Stomach (tissue), 8 donors: ENCODE measurements at regions not wholly inside any gene's neighbourhood (a gene's known extent, or its start where the extent isn't known, plus 50 kb on each side); places are given as distances from the start of the nearest gene placed in this dataset.
"Not testable (repeated sequence)": the region's sequence is repeated elsewhere in the genome, so short reads cannot be mapped to it uniquely, and the experiment has no call there.

ENCODE experiments used
- DNase-seq, 2 donors: peaks; one replicate each; pipeline versions ENCODE4 v3.0.0 to v3.0.0-alpha.2; 2013 to 2019
- H3K27ac ChIP-seq, 5 donors: fragments of 200-600 bp in 4 of 5; sonication (generic) in 4 of 5; one replicate each; pipeline ENCODE4 v1.5.1; 2013 to 2019; ENCODE audit warnings: mild to moderate bottlenecking in 1 of 5, moderate library complexity in 1 of 5
- H3K27me3 ChIP-seq, 3 donors: fragments of 200-600 bp; sonication (generic); one replicate each; pipeline ENCODE4 v1.5.1; 2017 to 2019; ENCODE audit warnings: mixed run types in 1 of 3
- H3K36me3 ChIP-seq, 4 donors: fragments of 200-600 bp; sonication (generic); 1 replicate in 3 of 4; 2 replicates in 1 of 4; pipeline ENCODE4 v1.5.1; 2016 to 2019
- H3K4me1 ChIP-seq, 4 donors: fragments of 200-600 bp; sonication (generic); one replicate each; pipeline ENCODE4 v1.5.1; 2016 to 2019
- H3K4me3 ChIP-seq, 4 donors: fragments of 200-600 bp; sonication (generic) in 3 of 4; one replicate each; pipeline ENCODE4 v1.5.1; 2016 to 2019; ENCODE audit warnings: mild to moderate bottlenecking in 1 of 4
- H3K9me3 ChIP-seq, 4 donors: fragments of 200-600 bp; sonication (generic); one replicate each; pipeline ENCODE4 v1.5.1; 2016 to 2019
- EP300 ChIP-seq: sonication (generic); formaldehyde crosslinking; IDR thresholded peaks from one replicate; pipeline ENCODE4 v1.6.1; 2017; ENCODE audit warnings: antibody characterized with exemption
- POLR2A ChIP-seq, 4 donors: fragments of 450-650 bp; IDR thresholded peaks; one replicate each; pipeline ENCODE4 v1.6.1; 2016; ENCODE audit warnings: antibody characterized with exemption in 4 of 4, control low read depth in 2 of 4, mild to moderate bottlenecking in 1 of 4, moderate library complexity in 1 of 4
- POLR2AphosphoS5 ChIP-seq, 3 donors: sonication (generic); formaldehyde crosslinking; IDR thresholded peaks; one replicate each; pipeline ENCODE4 v1.6.1; 2016; ENCODE audit warnings: antibody characterized with exemption in 3 of 3
- WGBS, 5 donors: extraction: QIAGEN DNeasy Blood & Tissue Kit in 3 of 5; methylation state at CpG; one replicate each; pipeline versions ENCODE4 v1.1.5 to v1.1.7; 2013 to 2018; 5-methylcytosine and 5-hydroxymethylcytosine counted together
- intact Hi-C: fragments of 100-400 bp; cut with DNase I; formaldehyde crosslinking; loops from one replicate; pipeline ENCODE4 v1.15.1; 2023; ENCODE audit warnings: low total_unique reads
- TF ChIP-seq, protein P1 (sequence below), 7 experiments: fragments of 450-650 bp in 4 of 7; fragments of 200-600 bp in 3 of 7; sonication (generic) in 3 of 7; IDR thresholded peaks; one replicate each; pipeline ENCODE4 v1.5.1; 2016 to 2019; ENCODE audit warnings: antibody characterized with exemption in 7 of 7, control low read depth in 2 of 7, mild to moderate bottlenecking in 1 of 7
- donor health status: healthy with polysubstance abuse.
- donor health status: Bipolar disorder and iron deficiency.
- donor health status: healthy.

DNA sequence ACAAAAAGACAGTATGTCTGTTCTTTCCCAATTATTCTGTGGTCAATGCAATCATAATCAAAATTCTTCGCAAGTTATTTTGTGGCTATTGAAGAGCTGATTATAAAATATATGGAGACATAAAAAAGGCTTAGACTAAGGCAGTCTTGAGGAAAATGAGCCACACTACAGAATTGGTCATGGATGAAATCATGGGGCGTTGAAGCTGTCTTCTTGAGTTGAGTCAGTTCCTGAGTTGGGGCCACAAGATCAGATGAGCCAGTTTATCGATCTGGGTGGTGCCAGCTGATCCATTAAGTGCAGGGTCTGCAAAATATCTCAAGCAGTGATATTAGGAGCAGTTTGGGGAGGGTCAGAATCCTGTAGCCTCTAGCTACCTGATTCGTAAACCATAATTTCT is 96.9 kb upstream of the NUTM2F start:
- 84 to 93% (median 88%) methylated on average over 3 to 4 of the region's 4 CpGs for WGBS, 5 donors
- H3K27me3 ChIP-seq, H3K9me3 ChIP-seq, H3K36me3 ChIP-seq, intact Hi-C loops, H3K4me1 ChIP-seq, H3K4me3 ChIP-seq, H3K27ac ChIP-seq, DNase-seq: not testable (repeated sequence)

DNA sequence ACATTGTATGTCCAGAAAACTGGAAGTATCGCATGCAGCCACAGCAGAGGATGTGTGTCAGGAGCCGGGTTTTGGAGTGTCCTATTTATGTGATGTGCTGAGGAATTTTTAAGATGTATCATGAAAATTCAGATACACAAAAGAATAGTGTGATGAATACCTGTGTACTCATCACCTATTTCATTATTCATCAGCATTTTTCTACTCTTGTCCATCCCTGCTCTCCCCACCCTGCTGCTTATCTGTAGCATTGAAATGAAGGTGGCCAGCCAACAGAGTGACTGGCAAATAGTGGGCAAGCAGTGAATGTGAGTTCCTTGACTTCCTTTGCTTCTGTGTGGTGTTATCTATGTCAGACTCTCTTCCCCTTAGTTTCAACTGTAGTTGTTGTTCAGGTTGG is 108.7 kb upstream of the NUTM2F start:
- peaks cover 0 to 31% (median 27%) of the 10 kb centered on the region in 4 donors for H3K36me3 ChIP-seq
- WGBS, 5 donors = no CpG with 5 or more reads among the region's 2 CpGs
- H3K9me3 ChIP-seq, H3K27me3 ChIP-seq, intact Hi-C loops, H3K4me1 ChIP-seq, H3K4me3 ChIP-seq, H3K27ac ChIP-seq, DNase-seq: not testable (repeated sequence)

DNA sequence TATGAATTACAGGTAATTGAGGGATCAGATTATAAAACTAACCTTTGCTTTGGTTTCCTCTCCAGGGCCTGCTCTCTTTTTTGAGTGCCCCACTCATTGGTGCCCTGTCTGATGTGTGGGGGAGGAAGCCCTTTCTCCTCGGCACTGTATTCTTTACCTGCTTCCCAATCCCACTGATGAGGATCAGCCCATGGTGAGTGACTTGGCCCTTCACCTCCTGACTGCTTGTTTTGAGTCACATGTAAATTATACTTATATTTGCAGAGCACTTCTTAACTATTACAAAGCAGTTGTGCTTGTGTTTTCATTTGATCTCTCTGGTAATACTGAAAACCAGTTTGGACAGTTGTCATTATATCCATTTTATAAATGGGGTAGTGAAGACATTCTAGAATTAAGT is 109.9 kb upstream of the NUTM2F start:
- H3K9me3 ChIP-seq, H3K27me3 ChIP-seq, H3K4me3 ChIP-seq, intact Hi-C loops, H3K4me1 ChIP-seq, DNase-seq, H3K27ac ChIP-seq: not testable (repeated sequence)
- peaks cover 0 to 42% (median 36%) of the 10 kb centered on the region in 4 donors for H3K36me3 ChIP-seq
- WGBS, 5 donors = 83 to 88% methylated on average over 1 of the region's 1 CpG; no CpG with 5 or more reads in 3 of the 5 donors

DNA sequence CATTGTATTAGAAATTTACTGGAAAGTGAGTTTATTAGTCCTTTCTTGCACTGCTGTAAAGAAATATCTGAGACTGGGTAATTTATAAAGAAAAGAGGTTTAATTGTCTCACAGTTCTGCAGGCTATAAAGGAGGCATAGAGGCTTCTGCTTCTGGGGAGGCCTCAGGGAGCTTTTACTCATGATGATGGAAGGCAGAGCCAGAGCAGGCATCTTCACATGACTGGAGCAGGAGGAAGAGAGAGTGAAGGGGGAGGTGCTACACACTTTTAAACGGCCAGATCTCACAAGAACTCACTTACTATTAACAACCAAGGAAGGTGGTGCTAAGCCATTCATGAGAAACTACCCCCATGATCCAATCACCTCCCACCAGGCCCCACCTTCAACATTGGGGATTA is 112.7 kb upstream of the NUTM2F start:
- H3K27me3 ChIP-seq, H3K4me3 ChIP-seq, intact Hi-C loops, DNase-seq, H3K27ac ChIP-seq, H3K9me3 ChIP-seq: not testable (repeated sequence)
- Histone ChIP-seq H3K36me3 (peaks cover 0 to 53% (median 42%) of the 10 kb centered on the region in 4 donors), H3K4me1 (peaks cover 0 to 20% (median 11%) of the 10 kb centered on the region in 4 donors)
- WGBS, 5 donors = 20 to 48% (median 33%) methylated on average over 1 of the region's 1 CpG

DNA sequence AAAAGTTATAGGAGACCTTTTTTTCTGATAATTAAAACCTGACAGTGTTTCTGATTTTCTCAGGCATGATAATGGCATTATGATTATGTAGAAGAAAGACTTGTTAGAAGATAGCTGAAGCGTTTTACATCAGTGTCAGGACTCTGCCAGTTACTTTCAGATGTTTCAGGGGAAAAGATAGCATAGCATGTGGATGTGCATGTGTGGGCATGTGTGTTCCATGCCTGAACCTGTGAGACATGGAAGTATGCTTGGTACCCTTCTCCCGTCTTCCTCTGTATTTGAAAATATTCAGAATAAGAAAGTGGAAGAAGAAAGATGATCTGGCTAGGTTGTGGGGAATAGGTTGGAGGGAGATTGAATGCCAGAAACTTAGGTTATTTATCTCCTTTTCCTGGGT is 113.1 kb upstream of the PCAT7 start:
- no peaks in the 10 kb centered on the region for H3K27me3 ChIP-seq
- H3K4me1 ChIP-seq = peaks cover 0 to 21% (median 12%) of the 10 kb centered on the region in 4 donors
- 93 to 97% (median 96%) methylated on average over 2 of the region's 2 CpGs for WGBS, 5 donors
- no peak for DNase-seq
- TF ChIP-seq POLR2AphosphoS5 (IDR thresholded peaks at IDR 0.05) (no peak), EP300 (no peak), POLR2A (IDR thresholded peaks at IDR 0.05) (no peak)
- TF ChIP-seq, protein P1, sequence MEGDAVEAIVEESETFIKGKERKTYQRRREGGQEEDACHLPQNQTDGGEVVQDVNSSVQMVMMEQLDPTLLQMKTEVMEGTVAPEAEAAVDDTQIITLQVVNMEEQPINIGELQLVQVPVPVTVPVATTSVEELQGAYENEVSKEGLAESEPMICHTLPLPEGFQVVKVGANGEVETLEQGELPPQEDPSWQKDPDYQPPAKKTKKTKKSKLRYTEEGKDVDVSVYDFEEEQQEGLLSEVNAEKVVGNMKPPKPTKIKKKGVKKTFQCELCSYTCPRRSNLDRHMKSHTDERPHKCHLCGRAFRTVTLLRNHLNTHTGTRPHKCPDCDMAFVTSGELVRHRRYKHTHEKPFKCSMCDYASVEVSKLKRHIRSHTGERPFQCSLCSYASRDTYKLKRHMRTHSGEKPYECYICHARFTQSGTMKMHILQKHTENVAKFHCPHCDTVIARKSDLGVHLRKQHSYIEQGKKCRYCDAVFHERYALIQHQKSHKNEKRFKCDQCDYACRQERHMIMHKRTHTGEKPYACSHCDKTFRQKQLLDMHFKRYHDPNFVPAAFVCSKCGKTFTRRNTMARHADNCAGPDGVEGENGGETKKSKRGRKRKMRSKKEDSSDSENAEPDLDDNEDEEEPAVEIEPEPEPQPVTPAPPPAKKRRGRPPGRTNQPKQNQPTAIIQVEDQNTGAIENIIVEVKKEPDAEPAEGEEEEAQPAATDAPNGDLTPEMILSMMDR (IDR thresholded peaks at IDR 0.05) = no peak
- H3K9me3 ChIP-seq = no peaks in the 10 kb centered on the region
- peaks cover 0 to 55% (median 43%) of the 10 kb centered on the region in 4 donors for H3K36me3 ChIP-seq
- H3K27ac ChIP-seq = no peak overlapping the region
- H3K4me3 ChIP-seq = no peak overlapping the region
- intact Hi-C loops = no loop called here

DNA sequence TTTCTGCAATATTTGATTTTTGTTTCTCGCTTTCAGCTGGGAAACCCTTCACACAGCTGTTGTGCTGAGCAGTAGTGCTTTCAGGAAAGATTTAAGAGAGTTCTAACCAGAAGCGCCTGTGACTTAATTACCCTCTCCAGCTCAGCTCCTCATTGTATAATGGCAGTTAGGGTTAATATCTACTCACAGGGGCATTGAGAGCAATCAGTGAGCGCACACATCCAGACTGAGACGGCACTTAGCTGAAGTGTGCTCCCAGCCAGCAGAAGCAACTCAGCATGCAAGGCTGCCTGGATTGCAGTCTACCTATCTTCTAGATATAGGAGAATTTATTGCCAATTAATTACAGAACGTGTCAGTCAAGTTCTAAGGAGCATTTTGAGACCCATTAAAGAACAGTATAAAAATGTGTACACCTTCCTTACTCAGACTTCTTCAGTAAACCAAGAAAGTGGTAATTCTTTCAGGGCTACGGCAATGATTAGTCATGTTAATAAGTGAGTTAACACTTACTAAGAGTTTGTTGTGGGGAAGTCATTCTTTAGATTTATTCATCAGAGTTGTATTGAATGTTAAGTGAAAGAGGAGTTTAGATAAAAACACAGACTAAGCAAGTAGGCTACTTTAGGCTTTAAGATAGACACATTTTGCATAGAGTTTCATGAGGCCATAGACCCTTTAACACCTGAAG is 111.7 kb upstream of the PCAT7 start:
- Histone ChIP-seq H3K36me3 (peaks cover 0 to 68% (median 57%) of the 10 kb centered on the region in 4 donors), H3K9me3 (no peaks in the 10 kb centered on the region), H3K4me3 (no peak overlapping the region), H3K27me3 (no peaks in the 10 kb centered on the region), H3K27ac (no peak overlapping the region), H3K4me1 (peaks cover 0 to 21% (median 12%) of the 10 kb centered on the region in 4 donors)
- 75 to 88% (median 80%) methylated on average over 6 of the region's 6 CpGs for WGBS, 5 donors
- TF ChIP-seq POLR2A (IDR thresholded peaks at IDR 0.05) (no peak), POLR2AphosphoS5 (IDR thresholded peaks at IDR 0.05) (no peak), EP300 (no peak)
- TF ChIP-seq, protein P1 (IDR thresholded peaks at IDR 0.05) = no peak
- intact Hi-C loops = no loop called here
- DNase-seq = peak in 1 of 2 donors; percentile 17
